H1 (cell line): ENCODE measurements at regions not wholly inside any gene's neighbourhood (a gene's known extent, or its start where the extent isn't known, plus 50 kb on each side); places are given as distances from the start of the nearest gene placed in this dataset.

ENCODE experiments used
- CTCF ChIA-PET: fragments of 300-600 bp; sonication (Branson Sonifier 250); formaldehyde crosslinking; loops from one replicate; lab custom pipeline; 2021; ENCODE audit not compliant: partially characterized antibody; lab: Charles Lee
- POLR2A ChIA-PET: fragments of 300-600 bp; sonication (Branson Sonifier 250); formaldehyde crosslinking; loops from one replicate; lab custom pipeline; 2021; ENCODE audit warnings: inconsistent platforms; ENCODE audit not compliant: partially characterized antibody; lab: Charles Lee
- DNase-seq, 2 experiments: peaks; one replicate each; pipeline versions ENCODE4 v3.0.0 to v3.0.0-alpha.2; 2010 to 2022; ENCODE audit warnings: low spot score in 2 of 2, low read depth in 1 of 2, mixed read lengths in 1 of 2
- FAIRE-seq: peaks from 2 replicates; lab custom pipeline; 2011; peaks lifted over from hg19 to GRCh38; lab: Jason Lieb, UNC
- H2AFZ ChIP-seq: 2 replicates; pipeline ENCODE4 v1.8.1; 2012; ENCODE audit warnings: low read length, inconsistent platforms
- H2AK5ac ChIP-seq: 2 replicates; pipeline ENCODE4 v1.6.1; 2013; ENCODE audit warnings: low read depth, low read length
- H2BK120ac ChIP-seq: replicated peaks from 2 replicates; pipeline ENCODE3; 2013; ENCODE audit warnings: low read depth, low read length, inconsistent platforms
- H2BK12ac ChIP-seq: 2 replicates; pipeline ENCODE4 v1.6.1; 2013; ENCODE audit warnings: low read depth, low read length
- H2BK15ac ChIP-seq: 2 replicates; pipeline ENCODE4 v1.6.1; 2013; ENCODE audit warnings: low read length
- H2BK20ac ChIP-seq: 2 replicates; pipeline ENCODE4 v1.6.1; 2013; ENCODE audit warnings: low read length
- H2BK5ac ChIP-seq: 2 replicates; pipeline ENCODE4 v1.6.1; 2013; ENCODE audit warnings: low read depth, low read length
- H3K14ac ChIP-seq: 2 replicates; pipeline ENCODE4 v1.6.1; 2013; ENCODE audit warnings: inconsistent platforms; ENCODE audit not compliant: insufficient read length
- H3K18ac ChIP-seq: 2 replicates; pipeline ENCODE4 v1.6.1; 2013; ENCODE audit warnings: low read length; ENCODE audit errors: extremely low read depth
- H3K23ac ChIP-seq: 2 replicates; pipeline ENCODE4 v1.6.1; 2013; ENCODE audit warnings: inconsistent platforms; ENCODE audit not compliant: insufficient read length
- H3K23me2 ChIP-seq: 2 replicates; pipeline ENCODE4 v1.6.1; 2013; ENCODE audit warnings: low read depth, low read length
- H3K27ac ChIP-seq: 2 replicates; pipeline ENCODE4 v1.6.1; 2011; ENCODE audit warnings: low read depth, low read length, inconsistent platforms
- H3K27me3 ChIP-seq, 4 experiments: replicated peaks in 1 of 4; 1 replicate in 1 of 4; 2 replicates in 3 of 4; pipeline versions ENCODE4 v1.6.1 to v1.8.1; 2011 to 2013; ENCODE audit warnings: low read length in 3 of 4, mild to moderate bottlenecking in 3 of 4, inconsistent platforms in 2 of 4, mixed read lengths in 2 of 4, moderate library complexity in 1 of 4; ENCODE audit not compliant: control insufficient read depth in 3 of 4, insufficient read depth in 3 of 4; ENCODE audit errors: extremely low read depth in 1 of 4
- H3K36me3 ChIP-seq, 4 experiments: 2 replicates each; pipeline versions ENCODE4 v1.6.1 to v1.8.1; 2011 to 2013; ENCODE audit warnings: mild to moderate bottlenecking in 4 of 4, low read length in 3 of 4, moderate library complexity in 2 of 4, control low read depth in 1 of 4, inconsistent platforms in 1 of 4; ENCODE audit not compliant: insufficient read depth in 4 of 4, control insufficient read depth in 2 of 4
- H3K4ac ChIP-seq: replicated peaks from 2 replicates; pipeline ENCODE3; 2013; ENCODE audit warnings: low read length, low read depth, mixed read lengths, inconsistent platforms; ENCODE audit not compliant: insufficient read length
- H3K4me1 ChIP-seq, 4 experiments: replicated peaks in 1 of 4; 1 replicate in 1 of 4; 2 replicates in 3 of 4; pipeline versions ENCODE4 v1.6.1 to v1.8.1; 2011 to 2013; ENCODE audit warnings: low read length in 3 of 4, inconsistent platforms in 2 of 4, mixed read lengths in 1 of 4; ENCODE audit not compliant: insufficient read depth in 4 of 4, control insufficient read depth in 3 of 4
- H3K4me2 ChIP-seq, 2 experiments: 2 replicates each; pipeline versions ENCODE4 v1.6.1 to v1.8.1; 2011 to 2013; ENCODE audit warnings: low read depth in 2 of 2, low read length in 2 of 2, control low read depth in 1 of 2, inconsistent platforms in 1 of 2, mild to moderate bottlenecking in 1 of 2; ENCODE audit not compliant: insufficient read depth in 1 of 2
- H3K4me3 ChIP-seq, 4 experiments: fragments of 200-600, 300-600 bp in 1 of 4; sonication (generic), shearing (Covaris generic), sonication (Bioruptor Twin) in 1 of 4; 2 replicates each; pipeline versions ENCODE4 v1.5.1 to v1.8.1; 2011 to 2016; ENCODE audit warnings: low read length in 4 of 4, low read depth in 3 of 4, control low read depth in 2 of 4, inconsistent platforms in 2 of 4, mild to moderate bottlenecking in 2 of 4, mixed read lengths in 1 of 4, moderate library complexity in 1 of 4; ENCODE audit not compliant: insufficient read depth in 2 of 4; ENCODE audit errors: extremely low read depth in 1 of 4
- H3K56ac ChIP-seq: replicated peaks from 2 replicates; pipeline ENCODE3; 2013; ENCODE audit warnings: low read depth, mild to moderate bottlenecking, mixed read lengths, low read length, inconsistent platforms; ENCODE audit not compliant: insufficient read length
- H3K79me1 ChIP-seq: 2 replicates; pipeline ENCODE4 v1.6.1; 2013; ENCODE audit warnings: low read depth, low read length, control low read depth
- H3K79me2 ChIP-seq, 2 experiments: 2 replicates each; pipeline versions ENCODE4 v1.6.1 to v1.8.1; 2012 to 2013; ENCODE audit warnings: low read length in 2 of 2, mild to moderate bottlenecking in 2 of 2, inconsistent platforms in 1 of 2; ENCODE audit not compliant: insufficient read depth in 2 of 2, control insufficient read depth in 1 of 2
- H3K9ac ChIP-seq, 4 experiments: replicated peaks in 1 of 4; 1 replicate in 1 of 4; 2 replicates in 3 of 4; pipeline versions ENCODE4 v1.6.1 to v1.8.1; 2011 to 2013; ENCODE audit warnings: low read depth in 3 of 4, low read length in 3 of 4, control low read depth in 2 of 4, mild to moderate bottlenecking in 2 of 4, moderate library complexity in 2 of 4, inconsistent platforms in 1 of 4; ENCODE audit errors: extremely low read depth in 1 of 4
- H3K9me3 ChIP-seq, 2 experiments: 2 replicates each; pipeline versions ENCODE4 v1.6.1 to v1.8.1; 2012 to 2013; ENCODE audit warnings: mild to moderate bottlenecking in 2 of 2, moderate library complexity in 2 of 2, control low read depth in 1 of 2, inconsistent platforms in 1 of 2, low read depth in 1 of 2, low read length in 1 of 2, mixed read lengths in 1 of 2; ENCODE audit not compliant: insufficient read depth in 2 of 2
- H4K20me1 ChIP-seq, 2 experiments: replicated peaks in 1 of 2; 2 replicates each; pipeline versions ENCODE3 to v1.8.1; 2011 to 2013; ENCODE audit warnings: inconsistent platforms in 2 of 2, low read length in 2 of 2, mild to moderate bottlenecking in 1 of 2; ENCODE audit not compliant: insufficient read depth in 2 of 2, control insufficient read depth in 1 of 2
- H4K5ac ChIP-seq: 2 replicates; pipeline ENCODE4 v1.6.1; 2013; ENCODE audit warnings: low read length, low read depth, mixed read lengths, inconsistent platforms; ENCODE audit not compliant: insufficient read length
- H4K8ac ChIP-seq: 2 replicates; pipeline ENCODE4 v1.8.0; 2013; ENCODE audit warnings: mild to moderate bottlenecking, moderate library complexity, low read length, inconsistent platforms; ENCODE audit not compliant: insufficient read depth; ENCODE audit errors: extremely low read depth
- H4K91ac ChIP-seq: replicated peaks from 2 replicates; pipeline ENCODE3; 2013; ENCODE audit warnings: low read length, mixed read lengths, inconsistent platforms; ENCODE audit not compliant: insufficient read length
- ATF3 ChIP-seq: IDR thresholded peaks from 2 replicates; pipeline ENCODE4 v1.6.1; 2011; ENCODE audit warnings: low read depth, mild to moderate bottlenecking, low read length; ENCODE audit not compliant: insufficient read depth
- BCL11A ChIP-seq, 2 experiments: IDR thresholded peaks; one replicate each; pipeline ENCODE4 v1.6.1; 2011; ENCODE audit warnings: low read depth in 2 of 2, low read length in 2 of 2, mild to moderate bottlenecking in 2 of 2
- EZH2 ChIP-seq: fragments of 200-600 bp; sonication (generic); IDR thresholded peaks from 2 replicates; pipeline ENCODE4 v1.7.1; 2012; ENCODE audit warnings: low read depth, mild to moderate bottlenecking, moderate library complexity, low read length, inconsistent platforms; ENCODE audit not compliant: severe bottlenecking
- JUND ChIP-seq: IDR thresholded peaks from 2 replicates; pipeline ENCODE4 v1.6.1; 2011; ENCODE audit warnings: mild to moderate bottlenecking, improper control_type of control experiment, low read length
- POU5F1 ChIP-seq: IDR thresholded peaks from 2 replicates; pipeline ENCODE4 v1.6.1; 2011; ENCODE audit warnings: low read depth, mild to moderate bottlenecking, low read length, moderate library complexity
- TAF7 ChIP-seq: optimal IDR thresholded peaks from 2 replicates; pipeline ENCODE3; 2011; ENCODE audit warnings: low read depth, mild to moderate bottlenecking, inconsistent platforms, low read length, moderate library complexity, borderline replicate concordance
- WGBS, 2 experiments: shearing (Covaris generic) in 1 of 2; methylation state at CpG; one replicate each; pipeline versions ENCODE4 v1.1.6 to v1.1.7; 2013 to 2015; ENCODE audit warnings: low lambda C conversion rate in 2 of 2, mixed read lengths in 2 of 2, inconsistent platforms in 1 of 2, low coverage in 1 of 2, missing lambda C conversion rate in 1 of 2; ENCODE audit not compliant: insufficient replicate concordance in 2 of 2, insufficient coverage in 1 of 2, insufficient read length in 1 of 2; ENCODE audit errors: extremely low coverage in 1 of 2, missing lambda C conversion rate in 1 of 2; 5-methylcytosine and 5-hydroxymethylcytosine counted together

GRCh38 chr10:2392145-2392812 lies 655.0 kb upstream of the ADARB2 start:
- DNase-seq, result no peak
- TF ChIP-seq TAF7, result no peak
- no peak for TF ChIP-seq POU5F1
- TF ChIP-seq BCL11A (IDR thresholded peaks at IDR 0.05; ENCODE audit: low read depth in 2 of 2, low read length in 2 of 2), result no peak
- no peak for TF ChIP-seq JUND
- TF ChIP-seq EZH2, result no peak
- TF ChIP-seq ATF3, result no peak
- no peak overlapping the region for H3K4me2 ChIP-seq
- H3K23me2 ChIP-seq, result no peaks in the 10 kb centered on the region
- ChIA-PET CTCF (interaction anchor here (0.5 to 0.6 kb wide), 2 partner anchors 308 to 530 kb away, joined by 3 to 4 read pairs; no protein-coding TSS in a partner anchor), POLR2A (no interaction called here)
- H4K91ac ChIP-seq, result no peak overlapping the region
- H2BK5ac ChIP-seq, result no peak overlapping the region
- no peak overlapping the region for H2BK120ac ChIP-seq
- H3K4me3 ChIP-seq, result no peak overlapping the region
- no peak overlapping the region for H3K18ac ChIP-seq
- no peak overlapping the region for H3K9ac ChIP-seq
- no peak overlapping the region for H2BK12ac ChIP-seq
- H3K79me1 ChIP-seq, result no peaks in the 10 kb centered on the region
- no peaks in the 10 kb centered on the region for H3K4me1 ChIP-seq
- H3K27me3 ChIP-seq, result no peaks in the 10 kb centered on the region
- no peak overlapping the region for H3K23ac ChIP-seq
- no peak overlapping the region for H4K8ac ChIP-seq
- H2BK15ac ChIP-seq, result no peak overlapping the region
- no peak overlapping the region for H2AK5ac ChIP-seq
- no peaks in the 10 kb centered on the region for H3K9me3 ChIP-seq
- WGBS, 2 experiments, result 92% methylated on average over 2 of the region's 6 CpGs; no CpG with 5 or more reads in 1 of the 2 experiments
- FAIRE-seq, result no peak
- no peak overlapping the region for H3K27ac ChIP-seq
- H3K4ac ChIP-seq, result no peak overlapping the region
- no peak overlapping the region for H3K56ac ChIP-seq
- no peak overlapping the region for H2BK20ac ChIP-seq
- H3K14ac ChIP-seq, result no peak overlapping the region
- no peak overlapping the region for H4K5ac ChIP-seq
- H2AFZ ChIP-seq, result no peak overlapping the region
- no peaks in the 10 kb centered on the region for H3K79me2 ChIP-seq
- H4K20me1 ChIP-seq, result no peaks in the 10 kb centered on the region
- H3K36me3 ChIP-seq, result no peaks in the 10 kb centered on the region
